Astrocyte (in vitro differentiated cells and primary cell): ENCODE measurements at regions not wholly inside any gene's neighbourhood (a gene's known extent, or its start where the extent isn't known, plus 50 kb on each side); places are given as distances from the start of the nearest gene placed in this dataset.
"Not testable (repeated sequence)": the region's sequence is repeated elsewhere in the genome, so short reads cannot be mapped to it uniquely, and the experiment has no call there.

Experiments
- DNase-seq: peaks from one replicate; pipeline ENCODE4 v3.0.0-alpha.2; 2010; ENCODE audit warnings: low read depth
- FAIRE-seq: peaks from 2 replicates; lab custom pipeline; 2011; peaks lifted over from hg19 to GRCh38; lab: Jason Lieb, UNC
- H2AFZ ChIP-seq: 2 replicates; pipeline ENCODE4 v1.6.0; 2012; ENCODE audit warnings: low read depth, low read length, inconsistent platforms
- H3K27ac ChIP-seq: 2 replicates; pipeline ENCODE4 v1.5.1; 2011; ENCODE audit warnings: low read depth, low read length, inconsistent platforms
- H3K27me3 ChIP-seq: 2 replicates; pipeline ENCODE4 v1.6.0; 2011; ENCODE audit warnings: low read length, inconsistent platforms; ENCODE audit not compliant: insufficient read depth
- H3K36me3 ChIP-seq: 2 replicates; pipeline ENCODE4 v1.5.1; 2011; ENCODE audit warnings: low read length, inconsistent platforms; ENCODE audit not compliant: insufficient read depth
- H3K4me1 ChIP-seq: 2 replicates; pipeline ENCODE4 v1.5.1; 2011; ENCODE audit warnings: low read length, inconsistent platforms; ENCODE audit not compliant: insufficient read depth
- H3K4me2 ChIP-seq: 2 replicates; pipeline ENCODE4 v1.6.0; 2012; ENCODE audit warnings: low read length, inconsistent platforms
- H3K4me3 ChIP-seq: 2 replicates; pipeline ENCODE4 v1.5.1; 2011; ENCODE audit warnings: low read depth, mild to moderate bottlenecking, low read length, inconsistent platforms; ENCODE audit not compliant: insufficient read depth
- H3K79me2 ChIP-seq: 2 replicates; pipeline ENCODE4 v1.6.0; 2012; ENCODE audit warnings: mild to moderate bottlenecking, low read length, inconsistent platforms; ENCODE audit not compliant: insufficient read depth
- H3K9ac ChIP-seq: 2 replicates; pipeline ENCODE4 v1.6.0; 2012; ENCODE audit warnings: mild to moderate bottlenecking, low read length, inconsistent platforms
- H3K9me3 ChIP-seq: 2 replicates; pipeline ENCODE4 v1.5.1; 2012; ENCODE audit warnings: low read depth, mild to moderate bottlenecking, low read length, inconsistent platforms; ENCODE audit not compliant: insufficient read depth
- H4K20me1 ChIP-seq: 2 replicates; pipeline ENCODE4 v1.6.0; 2012; ENCODE audit warnings: low read length, inconsistent platforms; ENCODE audit not compliant: insufficient read depth
- H3K27ac Mint-ChIP-seq: one replicate; pipeline ENCODE4 v1.8.0; 2021; ENCODE audit warnings: mild to moderate bottlenecking, mixed read lengths; ENCODE audit not compliant: unreplicated experiment
- H3K27me3 Mint-ChIP-seq: one replicate; pipeline ENCODE4 v1.8.0; 2021; ENCODE audit warnings: low read depth, mixed read lengths; ENCODE audit not compliant: unreplicated experiment
- H3K36me3 Mint-ChIP-seq: one replicate; pipeline ENCODE4 v1.8.0; 2021; ENCODE audit warnings: low read depth, mixed read lengths; ENCODE audit not compliant: unreplicated experiment
- H3K4me1 Mint-ChIP-seq: one replicate; pipeline ENCODE4 v1.8.0; 2021; ENCODE audit warnings: low read depth, mixed read lengths; ENCODE audit not compliant: unreplicated experiment
- H3K4me3 Mint-ChIP-seq: one replicate; pipeline ENCODE4 v1.8.0; 2021; ENCODE audit warnings: mild to moderate bottlenecking, moderate library complexity, mixed read lengths; ENCODE audit not compliant: unreplicated experiment
- H3K9me3 Mint-ChIP-seq: one replicate; pipeline ENCODE4 v1.8.0; 2021; ENCODE audit warnings: mild to moderate bottlenecking, mixed read lengths; ENCODE audit not compliant: unreplicated experiment
- CTCF ChIP-seq: IDR thresholded peaks from 2 replicates; pipeline ENCODE4 v1.5.1; 2011; ENCODE audit warnings: low read depth, mild to moderate bottlenecking, inconsistent platforms, low read length, moderate library complexity; ENCODE audit not compliant: insufficient read depth
- EZH2 ChIP-seq: IDR thresholded peaks from 2 replicates; pipeline ENCODE4 v1.6.1; 2012; ENCODE audit warnings: mild to moderate bottlenecking, low read length, inconsistent platforms; ENCODE audit not compliant: insufficient read depth

GRCh38 chr10:59047180-59047579 is 129.3 kb upstream of the PHYHIPL start:
- Histone ChIP-seq H3K4me3 (no peak overlapping the region), H3K27me3 (peaks cover 2% of the 10 kb centered on the region), H3K79me2 (no peaks in the 10 kb centered on the region), H4K20me1 (no peaks in the 10 kb centered on the region), H3K27ac (no peak overlapping the region), H3K4me1 (no peaks in the 10 kb centered on the region), H3K4me2 (no peak overlapping the region), H3K9ac (no peak overlapping the region), H3K9me3 (no peaks in the 10 kb centered on the region), H3K36me3 (no peaks in the 10 kb centered on the region), H2AFZ (no peak overlapping the region)
- Mint-ChIP-seq H3K4me3 (no peak overlapping the region), H3K36me3 (no peaks in the 10 kb centered on the region), H3K27me3 (no peaks in the 10 kb centered on the region), H3K4me1 (no peaks in the 10 kb centered on the region), H3K9me3 (peaks cover 2% of the 10 kb centered on the region), H3K27ac (no peak overlapping the region)
- DNase-seq, result no peak
- FAIRE-seq, result no peak
- TF ChIP-seq CTCF, result no peak
- TF ChIP-seq EZH2, result no peak

- Mint-ChIP-seq H3K4me3 (no peak overlapping the region), H3K9me3 (peaks cover 2% of the 10 kb centered on the region), H3K36me3 (no peaks in the 10 kb centered on the region), H3K27ac (no peak overlapping the region), H3K27me3 (no peaks in the 10 kb centered on the region), H3K4me1 (no peaks in the 10 kb centered on the region)
- FAIRE-seq (no peak), DNase-seq (no peak)
- Histone ChIP-seq H3K4me3 (no peak overlapping the region), H3K79me2 (no peaks in the 10 kb centered on the region), H4K20me1 (no peaks in the 10 kb centered on the region), H3K4me2 (no peak overlapping the region), H3K4me1 (no peaks in the 10 kb centered on the region), H2AFZ (no peak overlapping the region), H3K27me3 (peaks cover 2% of the 10 kb centered on the region), H3K27ac (no peak overlapping the region), H3K9me3 (no peaks in the 10 kb centered on the region), H3K36me3 (no peaks in the 10 kb centered on the region), H3K9ac (no peak overlapping the region)
- TF ChIP-seq EZH2 (no peak), CTCF (no peak)
These were observed 128.4 kb upstream of the PHYHIPL start for GRCh38 chr10:59047957-59048618.

GRCh38 chr10:59053502-59053901 is 122.9 kb upstream of the PHYHIPL start:
- not testable (repeated sequence) for H3K4me3 Mint-ChIP-seq, DNase-seq, H3K36me3 ChIP-seq, H3K9me3 ChIP-seq, H3K9me3 Mint-ChIP-seq, H3K27ac ChIP-seq, H3K27me3 Mint-ChIP-seq, H3K4me1 ChIP-seq, H3K27ac Mint-ChIP-seq, H3K4me2 ChIP-seq, H3K4me3 ChIP-seq, H2AFZ ChIP-seq, H3K79me2 ChIP-seq, H3K9ac ChIP-seq, H4K20me1 ChIP-seq, H3K36me3 Mint-ChIP-seq, FAIRE-seq, H3K4me1 Mint-ChIP-seq
- H3K27me3 ChIP-seq, result peaks cover 13% of the 10 kb centered on the region
